ENCODE measurements at regions not wholly inside any gene's neighbourhood (a gene's known extent, or its start where the extent isn't known, plus 50 kb on each side); places are given as distances from the start of the nearest gene placed in this dataset.
"Not testable (repeated sequence)": the region's sequence is repeated elsewhere in the genome, so short reads cannot be mapped to it uniquely, and the experiment has no call there.

GRCh38 chr13:44797685-44798084, 191.6 kb downstream of the NUFIP1 start:
- no peak overlapping the region for H3K4me2 ChIP-seq
- H3K4me3 ChIP-seq: no peak overlapping the region
- TF ChIP-seq CTCF (conservative IDR thresholded peaks at IDR 0.05) (no peak), EZH2 (IDR thresholded peaks at IDR 0.05; ENCODE audit: low read depth) (no peak)
- no peaks in the 10 kb centered on the region for H3K36me3 ChIP-seq (ENCODE audit: low read depth)
- peaks cover 8% of the 10 kb centered on the region; the same call in 1 of the 2 replicates for H3F3A ChIP-seq (ENCODE audit: insufficient read depth, low read depth)
- no peaks in the 10 kb centered on the region for H4K20me1 ChIP-seq (ENCODE audit: insufficient read depth)
- H3K79me2 ChIP-seq (ENCODE audit: low read depth): no peaks in the 10 kb centered on the region
- no peaks in the 10 kb centered on the region for H3K9me2 ChIP-seq (ENCODE audit: insufficient read depth)
- no peak for DNase-seq
- no peak overlapping the region for H3K27ac ChIP-seq
- no peaks in the 10 kb centered on the region for H3K27me3 ChIP-seq (ENCODE audit: insufficient read depth, low read depth)
- ChIA-PET POLR2A (ENCODE audit: unreplicated experiment) (no interaction called here), CTCF (no interaction called here)
- H3K4me1 ChIP-seq (replicated peaks; ENCODE audit: insufficient read depth): peaks cover 15% of the 10 kb centered on the region
- peaks cover 7% of the 10 kb centered on the region for H3K9me3 ChIP-seq (ENCODE audit: insufficient read depth, low read depth)
- intact Hi-C loops (cut with micrococcal nuclease; ENCODE audit: unreplicated experiment): no loop called here
- H2AFZ ChIP-seq: 0 out of 2 replicates have a peak overlapping the region, but pooled peaks have one; percentile 19
- BruUV-seq (replicated peaks): no TSS peak

- H3F3A ChIP-seq (ENCODE audit: insufficient read depth, low read depth): peaks cover 8% of the 10 kb centered on the region; the same call in 1 of the 2 replicates
- H3K9me2 ChIP-seq (ENCODE audit: insufficient read depth): no peaks in the 10 kb centered on the region
- H3K27ac ChIP-seq: no peak overlapping the region
- BruUV-seq (replicated peaks): no TSS peak
- H3K79me2 ChIP-seq (ENCODE audit: low read depth): no peaks in the 10 kb centered on the region
- H4K20me1 ChIP-seq (ENCODE audit: insufficient read depth): no peaks in the 10 kb centered on the region
- H3K4me2 ChIP-seq: no peak overlapping the region
- H3K9me3 ChIP-seq (ENCODE audit: insufficient read depth, low read depth): peaks cover 7% of the 10 kb centered on the region
- TF ChIP-seq EZH2 (IDR thresholded peaks at IDR 0.05; ENCODE audit: low read depth): no peak
- no peak for TF ChIP-seq CTCF (conservative IDR thresholded peaks at IDR 0.05)
- H3K4me3 ChIP-seq: no peak overlapping the region
- H3K4me1 ChIP-seq (replicated peaks; ENCODE audit: insufficient read depth): peaks cover 7% of the 10 kb centered on the region
- intact Hi-C loops (cut with micrococcal nuclease; ENCODE audit: unreplicated experiment): no loop called here
- ChIA-PET POLR2A (ENCODE audit: unreplicated experiment) (no interaction called here), CTCF (no interaction called here)
- no peaks in the 10 kb centered on the region for H3K27me3 ChIP-seq (ENCODE audit: insufficient read depth, low read depth)
- H3K36me3 ChIP-seq (ENCODE audit: low read depth): no peaks in the 10 kb centered on the region
- peak overlapping the region; percentile 19; the same call in 1 of the 2 replicates for H2AFZ ChIP-seq
- no peak for DNase-seq
Measured at GRCh38 chr13:44796597-44797490, 192.4 kb downstream of the NUFIP1 start.

- CTCF ChIA-PET; H3K9me2 ChIP-seq (ENCODE audit: insufficient read depth); H3K4me1 ChIP-seq (replicated peaks; ENCODE audit: insufficient read depth); H2AFZ ChIP-seq; H3F3A ChIP-seq (ENCODE audit: insufficient read depth, low read depth); H3K27ac ChIP-seq; POLR2A ChIA-PET (ENCODE audit: unreplicated experiment); BruUV-seq (replicated peaks); H3K4me3 ChIP-seq; H3K36me3 ChIP-seq (ENCODE audit: low read depth); H3K4me2 ChIP-seq; H4K20me1 ChIP-seq (ENCODE audit: insufficient read depth); H3K27me3 ChIP-seq (ENCODE audit: insufficient read depth, low read depth); H3K79me2 ChIP-seq (ENCODE audit: low read depth); H3K9me3 ChIP-seq (ENCODE audit: insufficient read depth, low read depth); intact Hi-C loops (cut with micrococcal nuclease; ENCODE audit: unreplicated experiment); DNase-seq: not testable (repeated sequence)
Measured at GRCh38 chr13:44796039-44796438, 193.2 kb downstream of the NUFIP1 start.
